ENCODE measurements at regions not wholly inside any gene's neighbourhood (a gene's known extent, or its start where the extent isn't known, plus 50 kb on each side); places are given as distances from the start of the nearest gene placed in this dataset.
A peak's percentile ranks its signal among the peaks of the same experiment; 100 is the strongest.

DNA sequence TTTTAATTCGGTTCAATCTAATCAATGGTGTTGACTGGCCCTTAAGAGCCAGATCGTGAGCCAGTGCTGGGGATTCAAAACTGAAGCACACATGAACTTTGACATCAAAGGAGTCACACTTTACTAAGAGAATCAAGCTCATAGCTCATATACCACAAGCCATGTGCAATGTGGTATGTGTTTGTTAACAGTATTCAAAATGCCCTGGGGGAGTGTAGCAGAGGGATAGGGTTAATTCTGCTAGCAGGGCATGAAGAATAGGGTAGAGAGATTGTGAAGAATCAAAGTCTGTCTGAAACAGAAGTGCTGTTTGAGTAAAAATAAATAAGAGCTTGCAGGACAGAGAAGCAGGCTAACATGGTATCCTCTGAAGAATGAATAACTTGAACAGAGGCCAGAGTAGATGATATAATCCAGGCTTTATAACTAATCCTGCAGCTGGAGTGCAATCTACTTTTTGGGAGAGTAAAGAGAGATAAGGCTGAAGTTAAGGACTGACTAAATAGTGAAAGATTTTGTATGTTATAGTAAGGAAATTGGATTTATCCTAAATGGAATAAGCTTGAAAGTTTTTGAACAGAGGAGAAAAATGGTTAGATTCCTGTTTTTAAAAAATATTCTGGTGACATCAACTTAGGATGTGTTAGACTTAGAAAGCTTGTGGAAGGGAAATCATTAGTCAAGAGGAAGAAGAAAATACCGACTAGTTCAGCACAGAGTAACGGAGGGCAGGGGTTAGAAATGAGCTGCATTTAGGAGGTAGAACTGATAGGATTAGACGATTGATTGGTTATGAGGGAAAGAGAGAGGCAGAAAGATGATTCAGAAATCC is 292.0 kb downstream of the NFKBIZ start:
- DNase-seq (ENCODE audit: low read depth) = peak; percentile 33
- no peak overlapping the region for H3K4me3 ChIP-seq (ENCODE audit: low read depth, low read length)
- TF ChIP-seq, protein P1, sequence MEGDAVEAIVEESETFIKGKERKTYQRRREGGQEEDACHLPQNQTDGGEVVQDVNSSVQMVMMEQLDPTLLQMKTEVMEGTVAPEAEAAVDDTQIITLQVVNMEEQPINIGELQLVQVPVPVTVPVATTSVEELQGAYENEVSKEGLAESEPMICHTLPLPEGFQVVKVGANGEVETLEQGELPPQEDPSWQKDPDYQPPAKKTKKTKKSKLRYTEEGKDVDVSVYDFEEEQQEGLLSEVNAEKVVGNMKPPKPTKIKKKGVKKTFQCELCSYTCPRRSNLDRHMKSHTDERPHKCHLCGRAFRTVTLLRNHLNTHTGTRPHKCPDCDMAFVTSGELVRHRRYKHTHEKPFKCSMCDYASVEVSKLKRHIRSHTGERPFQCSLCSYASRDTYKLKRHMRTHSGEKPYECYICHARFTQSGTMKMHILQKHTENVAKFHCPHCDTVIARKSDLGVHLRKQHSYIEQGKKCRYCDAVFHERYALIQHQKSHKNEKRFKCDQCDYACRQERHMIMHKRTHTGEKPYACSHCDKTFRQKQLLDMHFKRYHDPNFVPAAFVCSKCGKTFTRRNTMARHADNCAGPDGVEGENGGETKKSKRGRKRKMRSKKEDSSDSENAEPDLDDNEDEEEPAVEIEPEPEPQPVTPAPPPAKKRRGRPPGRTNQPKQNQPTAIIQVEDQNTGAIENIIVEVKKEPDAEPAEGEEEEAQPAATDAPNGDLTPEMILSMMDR (conservative IDR thresholded peaks at IDR 0.05; ENCODE audit: low read depth, low read length) = no peak

DNA sequence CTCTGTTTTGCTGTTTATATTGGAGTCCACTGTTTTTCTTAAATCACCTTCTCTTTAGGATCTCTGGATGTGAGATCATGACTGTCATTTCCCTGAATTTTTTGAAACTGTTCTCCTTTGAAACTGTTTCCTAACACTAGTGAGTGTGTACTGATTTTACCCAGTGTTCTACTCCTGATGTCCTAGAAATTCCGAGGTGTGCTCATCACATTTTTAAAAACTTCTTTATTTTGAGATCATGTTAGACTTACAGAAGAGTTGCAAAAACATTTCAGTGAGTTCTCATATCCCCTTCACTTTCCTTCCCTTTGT is 292.6 kb downstream of the NFKBIZ start:
- TF ChIP-seq, protein P1 (conservative IDR thresholded peaks at IDR 0.05; ENCODE audit: low read depth, low read length) = no peak
- H3K4me3 ChIP-seq (ENCODE audit: low read depth, low read length) = no peak overlapping the region

DNA sequence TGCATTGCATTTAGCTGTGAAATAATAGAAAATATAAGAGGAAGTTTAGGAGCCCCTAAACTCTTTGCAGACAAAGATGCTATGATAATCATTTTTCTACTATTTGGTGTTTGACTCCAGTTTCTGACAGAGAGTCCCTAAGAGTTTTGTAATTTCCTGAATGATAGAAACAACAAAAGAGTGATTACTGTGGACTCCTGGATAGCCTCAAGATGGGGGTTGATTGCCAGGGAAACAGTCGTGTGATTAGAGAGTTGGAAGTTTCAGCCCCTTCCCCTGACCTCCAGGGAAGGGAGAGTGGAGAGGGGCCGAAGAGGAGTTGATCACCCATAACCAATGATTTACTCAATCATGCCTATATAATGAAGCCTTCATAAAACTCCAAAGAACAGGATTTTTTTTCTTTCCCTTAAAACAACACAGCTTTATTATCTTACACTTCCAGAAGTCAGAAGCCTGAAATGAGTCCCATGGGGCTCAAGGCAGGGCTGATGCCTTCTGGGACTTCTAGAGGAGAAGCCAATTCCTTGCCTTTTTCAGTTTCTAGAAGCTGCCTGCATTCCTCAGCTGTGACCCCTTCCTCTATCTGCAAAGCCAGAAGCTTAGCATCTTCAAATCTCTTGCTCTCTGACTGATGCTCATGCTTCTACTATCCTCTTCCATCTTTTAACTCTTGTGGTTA is 292.3 kb upstream of the ZPLD1 start:
- TF ChIP-seq, protein P1 (conservative IDR thresholded peaks at IDR 0.05; ENCODE audit: low read depth, low read length) = no peak
- DNase-seq (ENCODE audit: low read depth) = peak; percentile 41
- H3K4me3 ChIP-seq (ENCODE audit: low read depth, low read length) = no peak overlapping the region

More for the DNA sequence above, 292.6 kb downstream of the NFKBIZ start:
- peak; percentile 14 for DNase-seq (ENCODE audit: low read depth)

DNA sequence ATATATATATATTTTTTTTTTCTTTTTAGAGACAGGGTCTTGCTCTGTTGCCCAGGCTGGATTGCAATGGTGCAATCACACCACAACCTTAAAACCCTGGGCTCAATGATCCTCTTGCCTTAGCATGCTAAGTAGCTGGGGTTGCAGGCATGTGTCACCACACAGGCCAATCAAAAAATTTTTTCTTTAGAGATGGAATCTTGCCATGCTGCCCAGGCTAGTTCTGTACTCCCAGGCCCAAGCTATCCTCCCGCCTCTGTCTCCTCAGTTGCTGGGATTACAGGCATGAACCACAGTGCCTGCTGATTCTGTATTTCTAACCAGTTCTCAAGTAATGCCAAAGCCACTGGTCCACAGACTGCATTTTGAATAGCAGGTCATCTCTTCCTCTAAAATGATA is 291.3 kb upstream of the ZPLD1 start:
- DNase-seq (ENCODE audit: low read depth) = no peak
- no peak overlapping the region for H3K4me3 ChIP-seq (ENCODE audit: low read depth, low read length)
- TF ChIP-seq, protein P1 (conservative IDR thresholded peaks at IDR 0.05; ENCODE audit: low read depth, low read length) = no peak

DNA sequence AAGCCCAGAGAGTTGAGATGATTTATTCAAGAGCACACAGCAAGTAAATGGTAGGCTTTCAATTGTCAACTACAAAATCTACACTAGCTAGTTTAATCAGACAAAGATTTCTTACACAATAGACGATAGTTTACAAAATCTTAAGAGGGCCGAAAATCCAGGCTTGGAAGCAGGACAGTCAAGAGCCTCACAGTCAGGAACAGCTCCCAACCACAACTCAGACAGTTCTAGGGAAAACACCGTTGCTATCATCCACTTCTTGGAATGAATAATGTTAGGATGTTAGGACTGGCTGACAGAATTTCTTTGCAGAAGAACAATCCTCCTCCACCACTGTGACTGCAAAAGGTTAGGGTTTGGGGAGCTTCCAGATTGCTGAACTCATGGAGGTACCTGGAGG is 290.8 kb upstream of the ZPLD1 start:
- DNase-seq (ENCODE audit: low read depth) = no peak
- TF ChIP-seq, protein P1 (conservative IDR thresholded peaks at IDR 0.05; ENCODE audit: low read depth, low read length) = no peak
- H3K4me3 ChIP-seq (ENCODE audit: low read depth, low read length) = no peak overlapping the region

DNA sequence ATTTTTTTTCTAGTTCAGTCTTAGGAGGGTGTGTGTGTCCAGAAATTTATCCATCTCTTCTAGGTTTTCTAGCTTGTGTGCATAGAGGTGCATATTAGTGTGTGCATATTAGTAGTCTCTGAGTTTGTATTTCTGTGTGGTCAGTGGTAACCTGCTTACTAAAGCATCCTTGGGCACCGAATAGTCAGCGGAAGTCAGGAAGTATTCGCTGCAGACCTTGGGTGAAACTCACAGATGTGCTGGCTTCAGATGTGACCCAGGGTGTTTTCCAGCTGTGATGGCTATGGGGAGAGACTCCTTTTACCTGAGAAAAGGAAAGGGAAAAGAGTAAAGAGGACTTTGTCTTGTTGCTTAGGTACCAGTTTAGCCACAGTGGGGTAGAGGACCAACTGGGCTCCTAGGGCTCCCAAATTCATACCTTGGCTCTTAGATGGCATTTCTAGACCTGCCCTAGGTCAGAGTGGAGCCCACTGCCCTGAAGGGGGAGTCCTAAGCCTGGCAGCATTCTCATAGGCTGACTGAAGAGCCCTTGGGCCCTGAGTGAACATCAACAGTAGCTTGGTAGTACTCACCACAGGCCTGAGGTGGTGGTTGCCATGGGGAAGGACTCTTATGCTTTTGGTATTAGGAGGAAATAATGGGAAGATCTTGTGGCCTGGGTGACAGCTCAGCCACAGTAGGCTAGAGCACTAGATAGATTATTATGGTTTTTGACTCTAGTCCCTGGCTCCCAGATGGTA is 286.0 kb upstream of the ZPLD1 start:
- TF ChIP-seq, protein P1 (conservative IDR thresholded peaks at IDR 0.05; ENCODE audit: low read depth, low read length) = no peak
- DNase-seq (ENCODE audit: low read depth) = no peak
- no peak overlapping the region for H3K4me3 ChIP-seq (ENCODE audit: low read depth, low read length)
